ENCODE measurements at regions not wholly inside any gene's neighbourhood (a gene's known extent, or its start where the extent isn't known, plus 50 kb on each side); places are given as distances from the start of the nearest gene placed in this dataset.

GRCh38 chr13:22286338-22286737 is 615.5 kb downstream of the FGF9 start:
- TF ChIP-seq CTCF (IDR thresholded peaks at IDR 0.05; ENCODE audit: extremely low read depth in 1 of 2, insufficient read depth in 1 of 2, low read depth in 1 of 2, low read length in 2 of 2) (no peak), POLR2AphosphoS5 (IDR thresholded peaks at IDR 0.05; ENCODE audit: insufficient read depth, low read depth, low read length) (no peak), MYC (IDR thresholded peaks at IDR 0.05; ENCODE audit: low read depth, low read length) (no peak), MAX (IDR thresholded peaks at IDR 0.05; ENCODE audit: insufficient read depth, insufficient read length) (no peak), POLR2A (IDR thresholded peaks at IDR 0.05; ENCODE audit: low read depth, low read length) (no peak), EZH2 (IDR thresholded peaks at IDR 0.05; ENCODE audit: borderline replicate concordance, low read depth, low read length, severe bottlenecking) (no peak), JUN (IDR thresholded peaks at IDR 0.05; ENCODE audit: borderline replicate concordance, insufficient read depth, insufficient read length, low read depth) (no peak), FOS (IDR thresholded peaks at IDR 0.05; ENCODE audit: borderline replicate concordance, insufficient read depth, low read length) (no peak)

All from endothelial cell of umbilical vein (primary cell).